ENCODE measurements at regions not wholly inside any gene's neighbourhood (a gene's known extent, or its start where the extent isn't known, plus 50 kb on each side); places are given as distances from the start of the nearest gene placed in this dataset.
"Not testable (repeated sequence)": the region's sequence is repeated elsewhere in the genome, so short reads cannot be mapped to it uniquely, and the experiment has no call there.

DNA sequence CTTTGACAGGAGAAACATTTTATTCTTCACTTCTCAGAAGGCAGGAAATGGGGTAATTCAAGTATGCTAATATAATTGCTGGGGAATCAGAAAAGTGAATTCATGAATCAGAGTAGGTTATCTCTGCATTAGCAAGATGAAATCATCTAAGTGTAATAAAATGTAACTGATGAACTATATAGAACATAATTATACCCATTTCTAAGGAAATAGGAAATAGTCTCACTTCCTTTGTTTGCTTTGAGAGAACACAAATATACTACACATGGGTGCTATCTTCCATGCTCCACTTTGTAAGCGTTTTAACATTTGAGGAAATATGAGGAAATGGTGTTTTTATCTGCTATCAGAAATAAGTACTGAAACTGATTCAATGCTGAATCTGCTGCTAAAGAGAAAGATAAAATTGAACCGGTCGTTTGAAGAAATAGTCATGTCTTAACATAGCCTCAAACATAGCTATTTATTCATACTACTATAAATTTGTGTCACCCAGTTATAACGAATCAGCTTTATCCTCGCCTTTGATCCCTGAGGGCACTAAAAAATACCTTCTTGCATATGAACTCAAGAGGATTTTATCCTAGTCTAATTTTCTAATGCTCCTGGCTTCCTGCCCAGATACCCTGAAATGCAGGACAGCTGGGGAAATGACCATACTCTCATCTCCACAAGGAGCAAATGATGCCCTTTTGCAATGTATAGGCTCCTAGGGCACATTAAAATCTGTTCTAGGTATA is 696.0 kb downstream of the C12orf50 start:
- Mint-ChIP-seq H3K27me3 (no peaks in the 10 kb centered on the region), H3K4me3 (no peak overlapping the region), H3K27ac (no peak overlapping the region), H3K36me3 (ENCODE audit: low read depth) (no peaks in the 10 kb centered on the region), H3K9me3 (no peaks in the 10 kb centered on the region), H3K4me1 (peaks cover 8% of the 10 kb centered on the region)
- DNase-seq (no peak), ATAC-seq (ENCODE audit: low read depth) (no peak)
- TF ChIP-seq, protein P1, sequence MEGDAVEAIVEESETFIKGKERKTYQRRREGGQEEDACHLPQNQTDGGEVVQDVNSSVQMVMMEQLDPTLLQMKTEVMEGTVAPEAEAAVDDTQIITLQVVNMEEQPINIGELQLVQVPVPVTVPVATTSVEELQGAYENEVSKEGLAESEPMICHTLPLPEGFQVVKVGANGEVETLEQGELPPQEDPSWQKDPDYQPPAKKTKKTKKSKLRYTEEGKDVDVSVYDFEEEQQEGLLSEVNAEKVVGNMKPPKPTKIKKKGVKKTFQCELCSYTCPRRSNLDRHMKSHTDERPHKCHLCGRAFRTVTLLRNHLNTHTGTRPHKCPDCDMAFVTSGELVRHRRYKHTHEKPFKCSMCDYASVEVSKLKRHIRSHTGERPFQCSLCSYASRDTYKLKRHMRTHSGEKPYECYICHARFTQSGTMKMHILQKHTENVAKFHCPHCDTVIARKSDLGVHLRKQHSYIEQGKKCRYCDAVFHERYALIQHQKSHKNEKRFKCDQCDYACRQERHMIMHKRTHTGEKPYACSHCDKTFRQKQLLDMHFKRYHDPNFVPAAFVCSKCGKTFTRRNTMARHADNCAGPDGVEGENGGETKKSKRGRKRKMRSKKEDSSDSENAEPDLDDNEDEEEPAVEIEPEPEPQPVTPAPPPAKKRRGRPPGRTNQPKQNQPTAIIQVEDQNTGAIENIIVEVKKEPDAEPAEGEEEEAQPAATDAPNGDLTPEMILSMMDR (IDR thresholded peaks at IDR 0.05), result no peak
- intact Hi-C loops (cut with micrococcal nuclease), result no loop called here
- CTCF ChIA-PET, result interaction anchor here (1.2 kb wide), 1 partner anchor 59 kb away, joined by 3 read pairs; no protein-coding TSS in a partner anchor
- POLR2A ChIA-PET, result no interaction called here

DNA sequence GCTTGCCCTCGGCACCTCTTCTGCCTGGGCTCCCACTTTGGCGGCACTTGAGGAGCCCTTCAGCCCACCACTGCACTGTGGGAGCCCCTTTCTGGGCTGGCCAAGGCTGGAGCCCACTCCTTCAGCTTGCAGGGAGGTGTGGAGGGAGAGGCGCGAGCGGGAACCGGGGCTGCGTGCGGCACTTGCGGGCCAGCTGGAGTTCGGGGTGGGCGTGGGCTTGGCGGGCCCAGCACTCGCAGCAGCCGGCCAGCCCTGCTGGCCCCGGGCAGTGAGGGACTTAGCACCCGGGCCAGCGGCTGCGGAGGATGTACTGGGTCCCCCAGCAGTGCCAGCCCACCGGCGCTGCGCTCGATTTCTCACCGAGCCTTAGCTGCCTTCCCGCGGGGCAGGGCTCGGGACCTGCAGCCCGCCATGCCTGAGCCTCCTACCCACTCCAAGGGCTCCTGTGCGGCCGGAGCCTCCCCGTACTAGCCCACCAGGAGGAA is 699.1 kb downstream of the C12orf50 start:
- POLR2A ChIA-PET; DNase-seq; H3K27me3 Mint-ChIP-seq; CTCF ChIA-PET; H3K4me1 Mint-ChIP-seq; H3K27ac Mint-ChIP-seq; H3K4me3 Mint-ChIP-seq; H3K36me3 Mint-ChIP-seq (ENCODE audit: low read depth); H3K9me3 Mint-ChIP-seq; intact Hi-C loops (cut with micrococcal nuclease); ATAC-seq (ENCODE audit: low read depth): not testable (repeated sequence)

DNA sequence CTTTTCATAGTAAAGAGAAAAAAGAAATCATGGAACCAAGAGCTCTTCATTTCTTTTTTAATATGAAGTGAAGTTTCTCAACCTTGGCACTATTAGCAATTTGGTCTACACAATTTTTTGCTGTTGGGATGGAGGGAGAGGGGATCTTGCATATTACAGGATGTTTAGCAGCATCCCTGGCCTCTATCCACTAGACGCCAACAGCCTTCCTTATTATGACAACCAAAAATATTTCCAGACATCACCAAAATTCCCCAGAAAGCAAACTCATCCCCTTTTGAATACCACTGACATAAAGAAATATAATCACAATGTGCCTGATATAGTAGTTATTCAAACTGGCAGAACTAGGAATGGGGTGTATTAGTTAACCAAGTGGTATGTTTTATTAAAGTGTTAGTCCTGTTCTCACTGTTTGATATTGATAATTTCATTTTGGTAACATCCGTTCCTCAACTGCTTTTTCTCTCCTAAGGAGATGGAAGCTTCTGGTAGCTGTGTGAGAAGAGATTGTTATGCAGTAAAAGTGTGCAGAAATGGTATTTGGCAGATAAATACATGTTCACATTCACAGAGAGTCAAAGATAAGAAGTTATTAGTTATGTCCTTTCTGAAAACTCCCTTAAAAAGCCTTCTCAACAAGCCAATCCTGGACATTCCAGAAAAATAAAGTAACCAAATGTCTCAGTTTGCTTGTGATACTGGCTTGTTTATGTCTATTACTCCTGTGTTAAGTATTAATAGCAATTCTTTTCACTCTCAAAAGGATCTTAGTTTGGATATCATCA is 699.9 kb downstream of the C12orf50 start:
- H3K4me1 Mint-ChIP-seq, result peaks cover 8% of the 10 kb centered on the region
- no peak for DNase-seq
- H3K27me3 Mint-ChIP-seq, result no peaks in the 10 kb centered on the region
- no peaks in the 10 kb centered on the region for H3K36me3 Mint-ChIP-seq (ENCODE audit: low read depth)
- H3K9me3 Mint-ChIP-seq, result no peaks in the 10 kb centered on the region
- no peak for ATAC-seq (ENCODE audit: low read depth)
- intact Hi-C loops (cut with micrococcal nuclease), result no loop called here
- TF ChIP-seq, protein P1 (IDR thresholded peaks at IDR 0.05), result no peak
- POLR2A ChIA-PET, result no interaction called here
- H3K4me3 Mint-ChIP-seq, result no peak overlapping the region
- no peak overlapping the region for H3K27ac Mint-ChIP-seq
- CTCF ChIA-PET, result no interaction called here

DNA sequence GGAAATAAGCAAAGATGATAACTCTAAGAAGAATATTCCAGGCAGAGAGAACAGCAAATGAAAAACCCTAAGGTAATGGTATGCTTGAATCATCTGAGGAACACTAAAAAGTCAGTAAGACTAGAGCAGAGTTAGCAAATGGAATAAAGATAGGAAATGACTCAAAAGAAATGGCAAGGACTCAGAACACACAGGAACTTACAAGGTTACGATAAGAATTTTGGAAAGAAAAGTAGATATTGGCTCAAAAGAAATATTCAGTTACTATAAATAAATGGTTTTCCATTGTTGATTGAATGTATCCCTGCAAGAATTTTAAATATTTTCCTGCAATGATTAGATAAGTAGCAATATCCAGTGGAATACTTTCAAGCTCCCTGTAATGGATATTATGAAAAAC is 705.8 kb downstream of the C12orf50 start:
- CTCF ChIA-PET, result no interaction called here
- H3K9me3 Mint-ChIP-seq, result no peaks in the 10 kb centered on the region
- POLR2A ChIA-PET, result no interaction called here
- ATAC-seq (ENCODE audit: low read depth) (no peak), DNase-seq (no peak)
- TF ChIP-seq, protein P1 (IDR thresholded peaks at IDR 0.05), result no peak
- no peak overlapping the region for H3K27ac Mint-ChIP-seq
- intact Hi-C loops (cut with micrococcal nuclease), result loop anchor here (5.0 kb wide), 1 partner anchor 46 kb away; no protein-coding TSS in a partner anchor
- no peaks in the 10 kb centered on the region for H3K4me1 Mint-ChIP-seq
- no peaks in the 10 kb centered on the region for H3K27me3 Mint-ChIP-seq
- no peak overlapping the region for H3K4me3 Mint-ChIP-seq
- no peaks in the 10 kb centered on the region for H3K36me3 Mint-ChIP-seq (ENCODE audit: low read depth)

DNA sequence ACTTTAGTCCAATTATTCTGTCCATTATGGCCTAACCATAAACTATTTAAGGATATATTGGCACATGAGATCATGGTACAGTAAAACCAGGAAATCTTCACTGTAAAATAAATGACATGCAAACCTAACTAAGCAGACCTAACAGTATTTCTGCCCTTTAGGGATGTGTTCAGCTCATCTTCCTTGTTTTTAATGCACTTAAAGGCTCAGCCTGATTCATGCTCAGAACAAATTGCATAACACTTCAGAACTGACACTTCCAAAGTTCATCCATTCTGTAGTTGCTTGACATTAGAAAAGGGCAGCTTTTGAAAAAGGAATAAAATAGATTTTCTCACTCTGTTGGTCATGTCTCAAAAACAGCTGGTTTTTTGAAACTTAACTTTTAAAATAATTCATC is 708.5 kb downstream of the C12orf50 start:
- intact Hi-C loops (cut with micrococcal nuclease), result loop anchor here (5.0 kb wide), 1 partner anchor 43 kb away; no protein-coding TSS in a partner anchor
- DNase-seq, result no peak
- H3K9me3 Mint-ChIP-seq, result no peaks in the 10 kb centered on the region
- no peak overlapping the region for H3K27ac Mint-ChIP-seq
- POLR2A ChIA-PET, result no interaction called here
- TF ChIP-seq, protein P1 (IDR thresholded peaks at IDR 0.05), result no peak
- H3K36me3 Mint-ChIP-seq (ENCODE audit: low read depth), result no peaks in the 10 kb centered on the region
- no peak overlapping the region for H3K4me3 Mint-ChIP-seq
- CTCF ChIA-PET, result no interaction called here
- H3K4me1 Mint-ChIP-seq, result no peaks in the 10 kb centered on the region
- ATAC-seq (ENCODE audit: low read depth), result no peak
- no peaks in the 10 kb centered on the region for H3K27me3 Mint-ChIP-seq
